ENCODE measurements at regions not wholly inside any gene's neighbourhood (a gene's known extent, or its start where the extent isn't known, plus 50 kb on each side); places are given as distances from the start of the nearest gene placed in this dataset.

DNA sequence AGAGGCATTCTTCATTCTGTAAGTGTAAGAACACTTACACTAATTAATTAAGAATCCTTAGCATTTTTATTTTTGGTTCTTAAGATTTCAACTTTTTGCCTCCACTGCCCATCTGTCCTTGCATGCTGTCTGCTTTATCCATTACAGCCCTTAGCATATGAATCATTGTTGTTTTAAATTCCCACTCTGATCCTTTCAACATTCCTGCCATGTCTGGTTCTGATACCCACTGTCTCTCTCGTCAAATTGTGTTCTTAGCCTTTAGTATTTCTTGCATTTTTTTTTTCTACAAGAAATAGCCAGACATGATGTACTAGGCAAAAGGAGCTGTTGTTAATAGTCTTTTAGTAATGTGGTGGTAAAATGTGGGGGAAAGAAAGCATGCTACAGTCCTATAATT is 1360.0 kb downstream of the TECRL start:
- DNase-seq (ENCODE audit: low read depth, low spot score) (no peak), ATAC-seq (no peak), FAIRE-seq (no peak)
- no peak for TF ChIP-seq BACH1 (IDR thresholded peaks at IDR 0.05; ENCODE audit: borderline replicate concordance)
- TF ChIP-seq, protein P1, sequence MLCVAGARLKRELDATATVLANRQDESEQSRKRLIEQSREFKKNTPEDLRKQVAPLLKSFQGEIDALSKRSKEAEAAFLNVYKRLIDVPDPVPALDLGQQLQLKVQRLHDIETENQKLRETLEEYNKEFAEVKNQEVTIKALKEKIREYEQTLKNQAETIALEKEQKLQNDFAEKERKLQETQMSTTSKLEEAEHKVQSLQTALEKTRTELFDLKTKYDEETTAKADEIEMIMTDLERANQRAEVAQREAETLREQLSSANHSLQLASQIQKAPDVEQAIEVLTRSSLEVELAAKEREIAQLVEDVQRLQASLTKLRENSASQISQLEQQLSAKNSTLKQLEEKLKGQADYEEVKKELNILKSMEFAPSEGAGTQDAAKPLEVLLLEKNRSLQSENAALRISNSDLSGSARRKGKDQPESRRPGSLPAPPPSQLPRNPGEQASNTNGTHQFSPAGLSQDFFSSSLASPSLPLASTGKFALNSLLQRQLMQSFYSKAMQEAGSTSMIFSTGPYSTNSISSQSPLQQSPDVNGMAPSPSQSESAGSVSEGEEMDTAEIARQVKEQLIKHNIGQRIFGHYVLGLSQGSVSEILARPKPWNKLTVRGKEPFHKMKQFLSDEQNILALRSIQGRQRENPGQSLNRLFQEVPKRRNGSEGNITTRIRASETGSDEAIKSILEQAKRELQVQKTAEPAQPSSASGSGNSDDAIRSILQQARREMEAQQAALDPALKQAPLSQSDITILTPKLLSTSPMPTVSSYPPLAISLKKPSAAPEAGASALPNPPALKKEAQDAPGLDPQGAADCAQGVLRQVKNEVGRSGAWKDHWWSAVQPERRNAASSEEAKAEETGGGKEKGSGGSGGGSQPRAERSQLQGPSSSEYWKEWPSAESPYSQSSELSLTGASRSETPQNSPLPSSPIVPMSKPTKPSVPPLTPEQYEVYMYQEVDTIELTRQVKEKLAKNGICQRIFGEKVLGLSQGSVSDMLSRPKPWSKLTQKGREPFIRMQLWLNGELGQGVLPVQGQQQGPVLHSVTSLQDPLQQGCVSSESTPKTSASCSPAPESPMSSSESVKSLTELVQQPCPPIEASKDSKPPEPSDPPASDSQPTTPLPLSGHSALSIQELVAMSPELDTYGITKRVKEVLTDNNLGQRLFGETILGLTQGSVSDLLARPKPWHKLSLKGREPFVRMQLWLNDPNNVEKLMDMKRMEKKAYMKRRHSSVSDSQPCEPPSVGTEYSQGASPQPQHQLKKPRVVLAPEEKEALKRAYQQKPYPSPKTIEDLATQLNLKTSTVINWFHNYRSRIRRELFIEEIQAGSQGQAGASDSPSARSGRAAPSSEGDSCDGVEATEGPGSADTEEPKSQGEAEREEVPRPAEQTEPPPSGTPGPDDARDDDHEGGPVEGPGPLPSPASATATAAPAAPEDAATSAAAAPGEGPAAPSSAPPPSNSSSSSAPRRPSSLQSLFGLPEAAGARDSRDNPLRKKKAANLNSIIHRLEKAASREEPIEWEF (IDR thresholded peaks at IDR 0.05; ENCODE audit: insufficient replicate concordance, low read depth, low read length): no peak
- intact Hi-C loops (cut with micrococcal nuclease; ENCODE audit: unreplicated experiment) (no loop called here), in situ Hi-C loops (cut with MboI) (no loop called here)
- Histone ChIP-seq H3K27ac (ENCODE audit: control insufficient read depth, insufficient read depth) (no peak overlapping the region), H4K20me1 (ENCODE audit: control insufficient read depth, insufficient read depth) (no peaks in the 10 kb centered on the region), H3K4me3 (no peak overlapping the region), H3K27me3 (replicated peaks in 1 of 2; ENCODE audit: control insufficient read depth in 2 of 2, insufficient read depth in 2 of 2, low read length in 1 of 2) (no peaks in the 10 kb centered on the region), H3K9me3 (replicated peaks; ENCODE audit: control insufficient read depth, insufficient read depth, low read length) (no peaks in the 10 kb centered on the region), H3K4me1 (ENCODE audit: control insufficient read depth, insufficient read depth, low read length) (no peaks in the 10 kb centered on the region), H2AFZ (ENCODE audit: control insufficient read depth, low read depth, low read length) (no peak overlapping the region), H3K79me2 (ENCODE audit: control insufficient read depth, insufficient read depth, low read length) (no peaks in the 10 kb centered on the region), H3K9ac (ENCODE audit: control insufficient read depth, insufficient read depth, low read length) (no peak overlapping the region), H3K36me3 (ENCODE audit: control insufficient read depth in 2 of 2, insufficient read depth in 2 of 2, low read length in 1 of 2) (no peaks in the 10 kb centered on the region), H3K4me2 (ENCODE audit: control insufficient read depth, insufficient read depth) (no peak overlapping the region)
- BruUV-seq (replicated peaks): no TSS peak
- ChIA-PET CTCF (interaction anchor here (0.6 kb wide), 1 partner anchor 41 kb away, joined by 3 read pairs; no protein-coding TSS in a partner anchor), POLR2A (interaction anchor here (0.7 kb wide), 1 partner anchor 30 kb away, joined by 3 read pairs; no protein-coding TSS in a partner anchor), RAD21 (ENCODE audit: unreplicated experiment) (no interaction called here), SMC1A (ENCODE audit: uncharacterized antibody, unreplicated experiment) (no interaction called here)
- 0% methylated on average over 1 of the region's 1 CpG for WGBS (ENCODE audit: insufficient coverage, insufficient replicate concordance, low lambda C conversion rate, missing lambda C conversion rate)

All from GM12878 (cell line).